H1 (cell line): ENCODE measurements at regions not wholly inside any gene's neighbourhood (a gene's known extent, or its start where the extent isn't known, plus 50 kb on each side); places are given as distances from the start of the nearest gene placed in this dataset.

Source experiments
- CTCF ChIA-PET: fragments of 300-600 bp; sonication (Branson Sonifier 250); formaldehyde crosslinking; loops from one replicate; lab custom pipeline; 2021; ENCODE audit not compliant: partially characterized antibody; lab: Charles Lee
- POLR2A ChIA-PET: fragments of 300-600 bp; sonication (Branson Sonifier 250); formaldehyde crosslinking; loops from one replicate; lab custom pipeline; 2021; ENCODE audit warnings: inconsistent platforms; ENCODE audit not compliant: partially characterized antibody; lab: Charles Lee
- DNase-seq, 2 experiments: peaks; one replicate each; pipeline versions ENCODE4 v3.0.0 to v3.0.0-alpha.2; 2010 to 2022; ENCODE audit warnings: low spot score in 2 of 2, low read depth in 1 of 2, mixed read lengths in 1 of 2
- FAIRE-seq: peaks from 2 replicates; lab custom pipeline; 2011; peaks lifted over from hg19 to GRCh38; lab: Jason Lieb, UNC
- H2AFZ ChIP-seq: 2 replicates; pipeline ENCODE4 v1.8.1; 2012; ENCODE audit warnings: low read length, inconsistent platforms
- H2AK5ac ChIP-seq: 2 replicates; pipeline ENCODE4 v1.6.1; 2013; ENCODE audit warnings: low read depth, low read length
- H2BK120ac ChIP-seq: replicated peaks from 2 replicates; pipeline ENCODE3; 2013; ENCODE audit warnings: low read depth, low read length, inconsistent platforms
- H2BK12ac ChIP-seq: 2 replicates; pipeline ENCODE4 v1.6.1; 2013; ENCODE audit warnings: low read depth, low read length
- H2BK15ac ChIP-seq: 2 replicates; pipeline ENCODE4 v1.6.1; 2013; ENCODE audit warnings: low read length
- H2BK20ac ChIP-seq: 2 replicates; pipeline ENCODE4 v1.6.1; 2013; ENCODE audit warnings: low read length
- H2BK5ac ChIP-seq: 2 replicates; pipeline ENCODE4 v1.6.1; 2013; ENCODE audit warnings: low read depth, low read length
- H3K14ac ChIP-seq: 2 replicates; pipeline ENCODE4 v1.6.1; 2013; ENCODE audit warnings: inconsistent platforms; ENCODE audit not compliant: insufficient read length
- H3K18ac ChIP-seq: 2 replicates; pipeline ENCODE4 v1.6.1; 2013; ENCODE audit warnings: low read length; ENCODE audit errors: extremely low read depth
- H3K23ac ChIP-seq: 2 replicates; pipeline ENCODE4 v1.6.1; 2013; ENCODE audit warnings: inconsistent platforms; ENCODE audit not compliant: insufficient read length
- H3K23me2 ChIP-seq: 2 replicates; pipeline ENCODE4 v1.6.1; 2013; ENCODE audit warnings: low read depth, low read length
- H3K27ac ChIP-seq: 2 replicates; pipeline ENCODE4 v1.6.1; 2011; ENCODE audit warnings: low read depth, low read length, inconsistent platforms
- H3K27me3 ChIP-seq, 4 experiments: replicated peaks in 1 of 4; 1 replicate in 1 of 4; 2 replicates in 3 of 4; pipeline versions ENCODE4 v1.6.1 to v1.8.1; 2011 to 2013; ENCODE audit warnings: low read length in 3 of 4, mild to moderate bottlenecking in 3 of 4, inconsistent platforms in 2 of 4, mixed read lengths in 2 of 4, moderate library complexity in 1 of 4; ENCODE audit not compliant: control insufficient read depth in 3 of 4, insufficient read depth in 3 of 4; ENCODE audit errors: extremely low read depth in 1 of 4
- H3K36me3 ChIP-seq, 4 experiments: 2 replicates each; pipeline versions ENCODE4 v1.6.1 to v1.8.1; 2011 to 2013; ENCODE audit warnings: mild to moderate bottlenecking in 4 of 4, low read length in 3 of 4, moderate library complexity in 2 of 4, control low read depth in 1 of 4, inconsistent platforms in 1 of 4; ENCODE audit not compliant: insufficient read depth in 4 of 4, control insufficient read depth in 2 of 4
- H3K4ac ChIP-seq: replicated peaks from 2 replicates; pipeline ENCODE3; 2013; ENCODE audit warnings: low read length, low read depth, mixed read lengths, inconsistent platforms; ENCODE audit not compliant: insufficient read length
- H3K4me1 ChIP-seq, 4 experiments: replicated peaks in 1 of 4; 1 replicate in 1 of 4; 2 replicates in 3 of 4; pipeline versions ENCODE4 v1.6.1 to v1.8.1; 2011 to 2013; ENCODE audit warnings: low read length in 3 of 4, inconsistent platforms in 2 of 4, mixed read lengths in 1 of 4; ENCODE audit not compliant: insufficient read depth in 4 of 4, control insufficient read depth in 3 of 4
- H3K4me2 ChIP-seq, 2 experiments: 2 replicates each; pipeline versions ENCODE4 v1.6.1 to v1.8.1; 2011 to 2013; ENCODE audit warnings: low read depth in 2 of 2, low read length in 2 of 2, control low read depth in 1 of 2, inconsistent platforms in 1 of 2, mild to moderate bottlenecking in 1 of 2; ENCODE audit not compliant: insufficient read depth in 1 of 2
- H3K4me3 ChIP-seq, 4 experiments: fragments of 200-600, 300-600 bp in 1 of 4; sonication (generic), shearing (Covaris generic), sonication (Bioruptor Twin) in 1 of 4; 2 replicates each; pipeline versions ENCODE4 v1.5.1 to v1.8.1; 2011 to 2016; ENCODE audit warnings: low read length in 4 of 4, low read depth in 3 of 4, control low read depth in 2 of 4, inconsistent platforms in 2 of 4, mild to moderate bottlenecking in 2 of 4, mixed read lengths in 1 of 4, moderate library complexity in 1 of 4; ENCODE audit not compliant: insufficient read depth in 2 of 4; ENCODE audit errors: extremely low read depth in 1 of 4
- H3K56ac ChIP-seq: replicated peaks from 2 replicates; pipeline ENCODE3; 2013; ENCODE audit warnings: low read depth, mild to moderate bottlenecking, mixed read lengths, low read length, inconsistent platforms; ENCODE audit not compliant: insufficient read length
- H3K79me1 ChIP-seq: 2 replicates; pipeline ENCODE4 v1.6.1; 2013; ENCODE audit warnings: low read depth, low read length, control low read depth
- H3K79me2 ChIP-seq, 2 experiments: 2 replicates each; pipeline versions ENCODE4 v1.6.1 to v1.8.1; 2012 to 2013; ENCODE audit warnings: low read length in 2 of 2, mild to moderate bottlenecking in 2 of 2, inconsistent platforms in 1 of 2; ENCODE audit not compliant: insufficient read depth in 2 of 2, control insufficient read depth in 1 of 2
- H3K9ac ChIP-seq, 4 experiments: replicated peaks in 1 of 4; 1 replicate in 1 of 4; 2 replicates in 3 of 4; pipeline versions ENCODE4 v1.6.1 to v1.8.1; 2011 to 2013; ENCODE audit warnings: low read depth in 3 of 4, low read length in 3 of 4, control low read depth in 2 of 4, mild to moderate bottlenecking in 2 of 4, moderate library complexity in 2 of 4, inconsistent platforms in 1 of 4; ENCODE audit errors: extremely low read depth in 1 of 4
- H3K9me3 ChIP-seq, 2 experiments: 2 replicates each; pipeline versions ENCODE4 v1.6.1 to v1.8.1; 2012 to 2013; ENCODE audit warnings: mild to moderate bottlenecking in 2 of 2, moderate library complexity in 2 of 2, control low read depth in 1 of 2, inconsistent platforms in 1 of 2, low read depth in 1 of 2, low read length in 1 of 2, mixed read lengths in 1 of 2; ENCODE audit not compliant: insufficient read depth in 2 of 2
- H4K20me1 ChIP-seq, 2 experiments: replicated peaks in 1 of 2; 2 replicates each; pipeline versions ENCODE3 to v1.8.1; 2011 to 2013; ENCODE audit warnings: inconsistent platforms in 2 of 2, low read length in 2 of 2, mild to moderate bottlenecking in 1 of 2; ENCODE audit not compliant: insufficient read depth in 2 of 2, control insufficient read depth in 1 of 2
- H4K5ac ChIP-seq: 2 replicates; pipeline ENCODE4 v1.6.1; 2013; ENCODE audit warnings: low read length, low read depth, mixed read lengths, inconsistent platforms; ENCODE audit not compliant: insufficient read length
- H4K8ac ChIP-seq: 2 replicates; pipeline ENCODE4 v1.8.0; 2013; ENCODE audit warnings: mild to moderate bottlenecking, moderate library complexity, low read length, inconsistent platforms; ENCODE audit not compliant: insufficient read depth; ENCODE audit errors: extremely low read depth
- H4K91ac ChIP-seq: replicated peaks from 2 replicates; pipeline ENCODE3; 2013; ENCODE audit warnings: low read length, mixed read lengths, inconsistent platforms; ENCODE audit not compliant: insufficient read length
- ATF3 ChIP-seq: IDR thresholded peaks from 2 replicates; pipeline ENCODE4 v1.6.1; 2011; ENCODE audit warnings: low read depth, mild to moderate bottlenecking, low read length; ENCODE audit not compliant: insufficient read depth
- CTCF ChIP-seq, 3 experiments: IDR thresholded peaks; 1 replicate in 2 of 3; 2 replicates in 1 of 3; pipeline versions ENCODE4 v1.5.1 to v1.6.1; 2011; ENCODE audit warnings: low read length in 3 of 3, mild to moderate bottlenecking in 3 of 3, inconsistent platforms in 2 of 3, low read depth in 1 of 3, moderate library complexity in 1 of 3; ENCODE audit not compliant: insufficient read depth in 1 of 3; ENCODE audit errors: control extremely low read depth in 1 of 3
- RAD21 ChIP-seq, 2 experiments: IDR thresholded peaks in 1 of 2; conservative IDR thresholded peaks in 1 of 2; 2 replicates each; pipeline ENCODE4 v1.6.1; 2011; ENCODE audit warnings: low read depth in 2 of 2, low read length in 2 of 2, improper control_type of control experiment in 1 of 2, inconsistent platforms in 1 of 2, mild to moderate bottlenecking in 1 of 2, moderate library complexity in 1 of 2
- RBBP5 ChIP-seq: IDR thresholded peaks from 2 replicates; pipeline ENCODE4 v1.7.1; 2012; ENCODE audit warnings: low read depth, mild to moderate bottlenecking, inconsistent platforms, low read length, moderate library complexity, borderline replicate concordance
- SP2 ChIP-seq: IDR thresholded peaks from 2 replicates; pipeline ENCODE4 v1.6.1; 2012; ENCODE audit warnings: mild to moderate bottlenecking, low read length, inconsistent platforms
- TEAD4 ChIP-seq: IDR thresholded peaks from 2 replicates; pipeline ENCODE4 v1.6.1; 2012; ENCODE audit warnings: low read depth, low read length, inconsistent platforms, mixed read lengths
- WGBS, 2 experiments: shearing (Covaris generic) in 1 of 2; methylation state at CpG; one replicate each; pipeline versions ENCODE4 v1.1.6 to v1.1.7; 2013 to 2015; ENCODE audit warnings: low lambda C conversion rate in 2 of 2, mixed read lengths in 2 of 2, inconsistent platforms in 1 of 2, low coverage in 1 of 2, missing lambda C conversion rate in 1 of 2; ENCODE audit not compliant: insufficient replicate concordance in 2 of 2, insufficient coverage in 1 of 2, insufficient read length in 1 of 2; ENCODE audit errors: extremely low coverage in 1 of 2, missing lambda C conversion rate in 1 of 2; 5-methylcytosine and 5-hydroxymethylcytosine counted together

GRCh38 chr9:34896112-34896511 is 62.0 kb upstream of the PHF24 start:
- ChIA-PET POLR2A (no interaction called here), CTCF (interaction anchor here (0.6 to 9.4 kb wide), 21 partner anchors 9 to 579 kb away, joined by 3 to 148 read pairs (median 5); partner anchors contain the start of gene DNAJB5)
- TF ChIP-seq SP2 (no peak), CTCF (IDR thresholded peaks at IDR 0.05; ENCODE audit: control extremely low read depth in 1 of 3, insufficient read depth in 1 of 3, low read depth in 1 of 3, low read length in 3 of 3) (peak in 2 of 3 experiments; percentile 30 to 32; a peak in 2 of 4 replicates), RBBP5 (no peak), TEAD4 (no peak), ATF3 (no peak), RAD21 (IDR thresholded peaks at IDR 0.05 in 1 of 2, conservative IDR thresholded peaks at IDR 0.05 in 1 of 2; ENCODE audit: low read depth in 2 of 2, low read length in 2 of 2) (peak; percentile 26 to 40; a peak in 2 of 4 replicates)
- Histone ChIP-seq H3K4ac (no peak overlapping the region), H3K4me1 (no peaks in the 10 kb centered on the region), H3K4me2 (no peak overlapping the region), H2BK15ac (no peak overlapping the region), H2BK20ac (no peak overlapping the region), H3K9ac (no peak overlapping the region), H3K27me3 (peaks cover 0 to 3% (median 0%) of the 10 kb centered on the region in 4 experiments; a peak in 1 of 7 replicates), H3K4me3 (no peak overlapping the region), H2AK5ac (no peak overlapping the region), H3K18ac (no peak overlapping the region), H2BK12ac (no peak overlapping the region), H3K23me2 (no peaks in the 10 kb centered on the region), H3K79me1 (no peaks in the 10 kb centered on the region), H2AFZ (no peak overlapping the region), H3K27ac (no peak overlapping the region), H3K14ac (no peak overlapping the region), H3K36me3 (no peaks in the 10 kb centered on the region), H3K23ac (no peak overlapping the region), H4K5ac (no peak overlapping the region), H4K91ac (no peak overlapping the region), H3K56ac (no peak overlapping the region), H2BK120ac (no peak overlapping the region), H4K8ac (no peak overlapping the region), H4K20me1 (no peaks in the 10 kb centered on the region), H2BK5ac (no peak overlapping the region), H3K79me2 (no peaks in the 10 kb centered on the region), H3K9me3 (no peaks in the 10 kb centered on the region)
- DNase-seq (no peak), FAIRE-seq (no peak)
- WGBS, 2 experiments = 58% methylated on average over 2 of the region's 2 CpGs; no CpG with 5 or more reads in 1 of the 2 experiments
